AG04449 (cell line): ENCODE measurements at regions not wholly inside any gene's neighbourhood (a gene's known extent, or its start where the extent isn't known, plus 50 kb on each side); places are given as distances from the start of the nearest gene placed in this dataset.

ENCODE experiments used
- CTCF ChIA-PET: fragments of 350-600 bp; formaldehyde crosslinking; extraction: SDS; loops from one replicate; lab custom pipeline; 2021; ENCODE audit warnings: antibody characterized with exemption; lab: Yijun Ruan, JAX
- POLR2A ChIA-PET: fragments of 400-600, 350-600 bp; formaldehyde crosslinking; extraction: SDS; loops from one replicate; lab custom pipeline; 2020; ENCODE audit warnings: antibody characterized with exemption, inconsistent platforms; lab: Yijun Ruan, JAX
- DNase-seq: peaks from one replicate; pipeline ENCODE4 v3.0.0-alpha.2; 2010; ENCODE audit warnings: low read depth, low spot score
- H3K4me3 ChIP-seq: 2 replicates; pipeline ENCODE4 v1.5.1; 2011; ENCODE audit warnings: low read depth, mild to moderate bottlenecking, control low read depth, low read length
- TF ChIP-seq, protein P1 (sequence below): IDR thresholded peaks from one replicate; pipeline ENCODE4 v1.5.1; 2011; ENCODE audit warnings: mild to moderate bottlenecking, moderate library complexity, low read length, control low read depth, inconsistent platforms; ENCODE audit not compliant: insufficient read depth; ENCODE audit errors: missing control alignments

DNA sequence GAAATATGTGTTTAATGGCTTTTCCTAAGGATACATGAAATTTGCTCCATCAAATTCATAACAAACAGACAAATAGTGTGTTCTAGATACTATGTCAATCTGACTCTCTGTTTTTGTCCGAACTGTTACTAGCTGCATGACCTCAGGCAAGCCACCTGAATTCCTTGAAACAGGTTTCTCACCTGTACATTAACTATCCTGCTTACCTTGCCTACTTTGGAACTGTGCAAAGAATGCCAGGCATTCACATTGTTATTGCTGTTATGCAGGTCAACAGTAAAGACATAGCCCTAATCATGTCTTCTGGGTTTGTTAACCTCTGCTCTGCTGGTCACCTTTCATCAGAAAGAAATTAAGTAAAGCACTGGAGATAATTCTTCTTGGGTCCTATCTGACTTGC is 1283.9 kb upstream of the CELF2 start:
- no peak overlapping the region for H3K4me3 ChIP-seq
- POLR2A ChIA-PET, result no interaction called here
- DNase-seq, result no peak
- TF ChIP-seq, protein P1, sequence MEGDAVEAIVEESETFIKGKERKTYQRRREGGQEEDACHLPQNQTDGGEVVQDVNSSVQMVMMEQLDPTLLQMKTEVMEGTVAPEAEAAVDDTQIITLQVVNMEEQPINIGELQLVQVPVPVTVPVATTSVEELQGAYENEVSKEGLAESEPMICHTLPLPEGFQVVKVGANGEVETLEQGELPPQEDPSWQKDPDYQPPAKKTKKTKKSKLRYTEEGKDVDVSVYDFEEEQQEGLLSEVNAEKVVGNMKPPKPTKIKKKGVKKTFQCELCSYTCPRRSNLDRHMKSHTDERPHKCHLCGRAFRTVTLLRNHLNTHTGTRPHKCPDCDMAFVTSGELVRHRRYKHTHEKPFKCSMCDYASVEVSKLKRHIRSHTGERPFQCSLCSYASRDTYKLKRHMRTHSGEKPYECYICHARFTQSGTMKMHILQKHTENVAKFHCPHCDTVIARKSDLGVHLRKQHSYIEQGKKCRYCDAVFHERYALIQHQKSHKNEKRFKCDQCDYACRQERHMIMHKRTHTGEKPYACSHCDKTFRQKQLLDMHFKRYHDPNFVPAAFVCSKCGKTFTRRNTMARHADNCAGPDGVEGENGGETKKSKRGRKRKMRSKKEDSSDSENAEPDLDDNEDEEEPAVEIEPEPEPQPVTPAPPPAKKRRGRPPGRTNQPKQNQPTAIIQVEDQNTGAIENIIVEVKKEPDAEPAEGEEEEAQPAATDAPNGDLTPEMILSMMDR, result no peak
- CTCF ChIA-PET, result no interaction called here

DNA sequence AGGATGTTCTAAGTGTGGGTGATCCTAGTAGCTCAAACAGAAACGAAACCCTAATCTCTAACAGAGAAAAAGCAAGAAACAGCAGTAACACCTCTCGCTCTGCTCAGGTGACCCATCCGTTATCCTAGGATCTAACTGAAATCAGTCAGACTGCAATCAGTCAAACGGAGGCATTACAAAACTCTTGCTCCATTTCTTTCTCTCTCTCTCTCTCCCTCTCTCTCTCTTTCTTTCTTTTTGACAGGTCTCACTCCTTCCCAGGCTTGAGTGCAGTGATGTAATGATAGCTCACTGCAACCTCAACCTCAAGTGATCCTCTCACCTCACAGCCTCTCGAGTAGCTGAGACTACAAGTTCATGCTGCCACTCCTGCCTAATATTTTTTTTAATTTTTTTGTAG is 1283.5 kb upstream of the CELF2 start:
- H3K4me3 ChIP-seq, result no peak overlapping the region
- no peak for DNase-seq
- ChIA-PET POLR2A (no interaction called here), CTCF (no interaction called here)
- TF ChIP-seq, protein P1, result no peak

DNA sequence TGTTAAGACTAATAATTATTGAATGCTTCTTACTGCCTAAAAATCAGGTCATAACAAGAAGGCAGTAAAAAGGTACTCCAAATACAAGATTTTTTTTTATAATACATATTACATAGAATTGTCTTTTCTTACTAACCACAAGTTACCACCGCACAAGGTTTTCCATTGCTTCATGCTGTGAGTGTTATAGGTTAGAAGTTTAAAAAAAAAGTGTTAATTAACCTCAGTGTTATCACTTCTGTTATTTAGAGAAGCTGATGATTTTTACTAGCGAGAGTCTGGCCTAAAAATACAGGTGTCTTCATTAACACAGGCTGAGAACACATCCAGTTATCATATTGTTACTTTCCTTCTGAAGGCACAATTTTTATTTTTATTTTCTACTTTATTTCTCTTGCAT is 1281.9 kb upstream of the CELF2 start:
- POLR2A ChIA-PET, result no interaction called here
- TF ChIP-seq, protein P1, result no peak
- H3K4me3 ChIP-seq, result no peak overlapping the region
- CTCF ChIA-PET, result no interaction called here
- no peak for DNase-seq

DNA sequence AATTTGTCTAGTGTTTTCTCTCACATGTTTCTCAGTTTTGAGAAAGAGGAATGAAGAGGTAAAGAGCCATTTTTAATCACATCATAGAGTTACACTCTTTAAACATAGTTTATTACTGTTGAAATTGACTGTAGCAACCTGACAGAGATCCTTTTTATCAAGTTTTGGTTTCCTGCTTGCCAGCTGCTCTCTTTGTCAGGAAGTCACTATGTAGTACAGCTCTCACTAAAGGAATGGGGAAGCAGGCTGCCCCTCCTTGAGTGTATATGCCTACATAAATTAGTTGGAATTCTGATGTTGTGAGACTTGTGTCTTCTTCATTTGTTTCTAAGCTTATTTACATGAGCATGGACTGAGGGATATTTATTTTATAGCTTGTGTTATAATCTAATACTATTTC is 1274.0 kb upstream of the CELF2 start:
- ChIA-PET POLR2A (no interaction called here), CTCF (no interaction called here)
- no peak for DNase-seq
- H3K4me3 ChIP-seq, result no peak overlapping the region
- TF ChIP-seq, protein P1, result no peak

DNA sequence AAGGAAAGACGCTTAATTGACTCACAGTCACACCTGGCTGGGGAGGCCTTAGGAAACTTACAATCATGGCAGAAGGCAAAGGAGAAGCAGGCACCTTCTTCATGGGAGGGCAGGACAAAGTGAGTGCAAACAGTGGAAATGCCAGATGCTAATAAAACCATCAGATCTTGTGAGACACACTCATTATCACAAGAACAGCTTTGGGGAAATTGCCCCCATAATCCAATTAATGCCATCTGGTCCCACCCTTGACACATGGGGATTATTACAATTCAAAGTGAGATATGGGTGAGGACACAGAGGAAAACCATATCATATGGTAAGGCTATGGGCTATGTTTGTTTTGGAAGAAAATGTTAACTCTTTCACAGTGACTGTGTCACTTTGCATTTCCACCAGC is 1272.5 kb upstream of the CELF2 start:
- ChIA-PET POLR2A (no interaction called here), CTCF (no interaction called here)

DNA sequence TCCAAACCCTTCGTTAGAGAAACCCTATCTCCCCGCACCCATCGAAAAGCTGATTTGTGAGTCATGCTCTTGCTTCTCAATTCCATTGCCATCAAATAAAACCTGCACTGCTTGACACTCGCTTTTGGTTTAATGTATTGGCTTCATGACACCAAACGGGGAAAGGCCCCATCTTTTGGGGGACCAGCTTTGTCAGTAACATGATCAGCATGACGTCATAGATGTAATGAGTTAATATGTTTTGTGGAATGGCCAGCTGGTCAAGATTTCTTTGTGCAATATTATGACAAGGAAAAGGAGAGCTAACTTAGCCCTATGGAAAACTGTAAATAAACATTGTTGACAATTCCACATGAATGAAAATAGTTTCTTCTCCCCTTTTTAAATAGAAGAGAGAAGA is 1260.5 kb upstream of the CELF2 start:
- no peak for DNase-seq
- ChIA-PET CTCF (no interaction called here), POLR2A (no interaction called here)
- no peak overlapping the region for H3K4me3 ChIP-seq
- TF ChIP-seq, protein P1, result no peak

More for the DNA sequence above, 1272.5 kb upstream of the CELF2 start:
- H3K4me3 ChIP-seq, result no peak overlapping the region
- TF ChIP-seq, protein P1, result no peak
- no peak for DNase-seq
